Activated T-cell treated with anti-CD3 and anti-CD28 coated beads for 4 hours (primary cell): ENCODE measurements at regions not wholly inside any gene's neighbourhood (a gene's known extent, or its start where the extent isn't known, plus 50 kb on each side); places are given as distances from the start of the nearest gene placed in this dataset.

Experiments used
- DNase-seq: peaks from one replicate; pipeline ENCODE4 v3.0.0-alpha.2; 2020

GRCh38 chr17:79162012-79162963, 87.7 kb downstream of the ENGASE start:
- no peak for DNase-seq

DNA sequence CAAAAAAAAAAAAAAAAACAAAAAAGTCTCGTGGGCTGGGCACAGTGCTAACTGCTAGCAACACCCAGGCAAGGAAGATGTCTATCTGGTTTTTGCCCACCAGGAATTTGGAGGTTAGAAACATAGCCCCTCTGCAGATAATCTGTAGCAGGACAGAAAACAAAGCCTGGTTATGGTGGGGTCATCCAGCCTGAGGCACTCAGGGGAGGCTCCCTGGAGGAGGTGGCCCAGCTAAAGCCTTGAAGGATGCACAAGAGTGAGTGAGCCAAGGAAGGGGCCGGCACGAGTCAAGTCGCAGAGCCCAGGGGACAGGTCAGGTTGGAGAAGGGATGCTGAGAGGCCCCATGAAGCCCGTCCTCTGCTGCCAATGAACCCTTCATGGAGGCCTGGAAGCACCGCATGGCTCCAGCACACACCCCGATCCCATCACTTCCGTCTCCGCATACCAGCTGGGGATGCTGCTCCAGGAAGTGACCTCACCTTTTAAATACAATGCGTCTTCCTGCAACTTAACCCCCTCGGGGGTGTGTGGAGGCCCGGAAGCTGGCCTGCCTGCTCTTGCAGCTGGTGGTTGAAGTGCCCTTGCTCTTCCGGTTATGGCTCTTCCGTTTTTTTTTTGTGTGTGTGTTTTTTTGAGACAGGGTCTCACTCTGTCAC, 86.5 kb downstream of the ENGASE start:
- DNase-seq: no peak

- DNase-seq: no peak
Measured at GRCh38 chr17:79159926-79160325, 85.3 kb downstream of the ENGASE start.

- no peak for DNase-seq
Measured at GRCh38 chr17:79159471-79159870, 84.8 kb downstream of the ENGASE start.

- no peak for DNase-seq
Measured at GRCh38 chr17:79156463-79157095, 82.0 kb downstream of the ENGASE start.

GRCh38 chr17:79155701-79156100, 81.1 kb downstream of the ENGASE start:
- no peak for DNase-seq

DNA sequence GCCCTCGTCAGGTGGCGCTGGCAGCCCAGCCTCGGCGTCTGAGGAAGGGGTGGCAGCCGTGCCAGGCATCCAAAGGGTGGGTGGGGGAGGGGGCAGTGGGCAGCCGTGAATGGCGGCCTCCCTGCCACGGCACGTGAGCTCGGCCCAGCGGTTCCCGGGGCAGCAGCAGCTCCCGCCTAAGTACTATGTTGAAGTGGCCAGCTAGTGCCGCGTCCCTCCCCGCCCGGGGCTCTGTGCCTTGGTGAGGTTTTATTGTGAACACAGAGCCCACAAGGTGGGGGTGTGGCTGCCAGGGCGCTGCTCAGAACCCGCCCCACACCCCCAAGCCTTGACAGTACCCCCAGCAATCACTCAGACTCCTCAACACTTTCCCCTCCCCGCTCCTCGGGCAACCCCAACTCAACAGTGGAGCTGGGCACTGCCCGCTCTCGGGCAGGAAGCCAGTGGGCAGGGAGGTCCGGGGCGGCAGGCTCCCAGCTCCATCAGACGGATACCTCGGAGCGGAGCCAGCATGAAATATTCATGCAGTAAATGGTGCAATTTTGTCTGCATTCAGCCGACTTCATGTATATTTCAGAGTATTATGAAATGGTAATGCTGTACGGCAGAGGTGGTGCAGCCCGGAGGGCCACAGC, 80.4 kb downstream of the ENGASE start:
- DNase-seq: no peak

DNA sequence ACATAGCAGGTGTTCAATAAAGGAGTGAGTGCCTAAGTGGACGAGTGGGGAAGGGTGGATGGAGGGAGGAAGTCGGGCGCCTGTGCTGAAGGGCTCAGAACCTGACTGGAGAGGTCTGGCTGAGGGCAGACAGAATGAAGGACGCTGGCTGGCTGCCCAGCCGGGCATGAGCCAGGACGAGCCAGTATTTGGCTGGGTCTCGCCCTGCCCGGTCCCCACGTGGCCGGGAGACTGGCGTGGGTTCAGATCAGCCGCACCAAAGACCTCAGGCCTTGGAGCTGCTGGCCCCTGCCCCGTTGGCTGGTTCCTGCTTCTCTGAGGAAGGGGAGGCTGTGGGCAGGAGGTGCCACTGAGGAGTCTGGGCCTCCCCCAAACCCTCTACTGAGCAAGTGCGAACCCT, 79.8 kb downstream of the ENGASE start:
- DNase-seq: no peak

DNA sequence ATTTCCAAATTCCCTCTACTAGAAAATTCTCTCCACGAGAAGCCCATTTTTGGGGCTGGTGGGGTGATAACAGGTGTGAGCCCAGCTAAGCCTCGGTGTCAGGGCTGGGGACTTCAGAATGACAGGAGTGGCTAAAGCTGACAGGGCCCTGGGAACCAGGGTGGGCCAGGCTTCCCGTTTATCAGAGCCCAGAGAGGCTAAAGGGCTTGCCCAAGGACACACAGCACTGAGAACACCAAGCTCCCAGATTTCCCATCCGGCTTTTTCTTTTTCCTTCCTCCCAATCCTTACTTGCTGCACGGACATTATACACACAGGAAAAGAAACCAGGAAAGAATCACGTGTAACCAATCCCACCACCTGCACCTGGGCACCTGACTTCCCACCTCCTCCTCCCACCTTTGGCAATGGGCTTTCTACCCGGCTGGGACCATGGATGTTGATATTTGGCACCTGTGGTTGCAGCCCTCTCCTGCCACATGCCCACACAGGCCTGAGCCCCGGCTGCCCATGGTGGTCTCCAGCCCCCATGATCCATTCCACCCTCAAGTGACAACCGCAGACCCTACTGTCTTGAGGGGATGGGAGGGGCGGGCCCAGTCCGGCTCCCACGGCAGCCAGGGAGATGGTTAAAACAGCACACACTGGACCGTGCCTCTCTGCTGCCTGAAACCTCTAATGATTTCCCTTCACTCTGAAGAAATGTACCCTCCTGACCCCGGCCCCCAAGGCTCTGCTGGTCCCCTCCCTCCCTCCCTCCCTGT, 78.9 kb downstream of the ENGASE start:
- no peak for DNase-seq

GRCh38 chr17:79152636-79153035, 78.0 kb downstream of the ENGASE start:
- DNase-seq: no peak

- no peak for DNase-seq
Measured at GRCh38 chr17:79152110-79152509, 77.5 kb downstream of the ENGASE start.

- DNase-seq: no peak
Measured at GRCh38 chr17:79150799-79151198, 76.2 kb downstream of the ENGASE start.

DNA sequence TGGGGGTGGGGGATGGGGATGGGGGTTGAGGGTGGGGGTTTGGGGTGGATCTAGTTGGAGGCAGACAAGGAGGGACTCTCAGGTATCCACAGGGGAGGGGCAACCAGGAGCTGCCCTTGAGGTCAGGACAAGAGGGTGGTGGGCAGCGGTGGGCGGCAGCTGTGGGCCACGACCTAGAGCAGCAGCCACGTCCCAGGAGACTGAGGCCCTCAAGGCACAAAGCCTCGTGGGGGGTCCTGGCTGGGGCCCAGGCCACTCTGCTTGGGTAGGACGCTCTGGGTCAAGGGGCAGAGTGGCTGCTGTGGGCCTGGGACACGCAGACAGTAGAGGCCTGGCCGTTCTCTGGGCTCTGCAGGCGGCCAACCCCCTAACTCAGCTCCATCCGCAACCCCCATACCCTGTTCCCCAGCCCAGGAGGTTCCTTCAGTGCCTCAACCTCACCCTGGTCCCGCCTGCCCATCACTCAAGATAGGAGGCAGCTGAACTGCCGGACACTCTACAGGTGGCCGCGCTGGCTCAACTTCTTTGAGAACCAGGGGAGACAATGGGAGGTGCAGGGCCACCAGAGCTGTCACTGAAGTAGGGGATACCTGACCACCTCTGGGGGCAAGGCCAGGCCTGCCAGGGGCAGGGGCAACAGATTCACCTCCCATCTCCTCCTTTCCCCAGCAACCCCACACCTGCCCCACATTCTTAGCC, 75.6 kb downstream of the ENGASE start:
- no peak for DNase-seq

GRCh38 chr17:79148584-79148983, 74.0 kb downstream of the ENGASE start:
- no peak for DNase-seq

GRCh38 chr17:79147746-79148506, 73.3 kb downstream of the ENGASE start:
- DNase-seq: no peak

GRCh38 chr17:79146562-79146961, 71.9 kb downstream of the ENGASE start:
- DNase-seq: no peak

GRCh38 chr17:79145548-79145947, 70.9 kb downstream of the ENGASE start:
- DNase-seq: no peak

DNA sequence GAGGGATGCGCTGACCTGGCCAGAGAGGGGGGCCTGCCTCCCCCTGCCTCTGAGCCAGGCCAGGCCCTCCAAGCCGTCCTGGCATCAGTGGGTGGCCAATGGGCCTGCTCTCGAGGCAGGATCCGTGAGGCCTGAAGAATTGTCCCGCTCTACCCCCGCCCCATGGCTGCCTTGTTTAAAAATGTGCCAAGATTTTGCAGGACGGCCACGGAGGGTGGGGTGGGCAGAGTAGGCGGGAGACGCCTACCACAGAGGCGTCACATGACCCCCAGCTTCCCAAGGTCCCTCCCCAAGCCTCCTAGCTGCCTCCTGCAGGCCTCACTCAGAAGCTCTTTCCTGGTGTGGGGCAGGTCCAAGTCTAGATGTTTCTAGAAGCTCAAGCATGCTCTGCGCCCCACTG, 69.5 kb downstream of the ENGASE start:
- no peak for DNase-seq

DNA sequence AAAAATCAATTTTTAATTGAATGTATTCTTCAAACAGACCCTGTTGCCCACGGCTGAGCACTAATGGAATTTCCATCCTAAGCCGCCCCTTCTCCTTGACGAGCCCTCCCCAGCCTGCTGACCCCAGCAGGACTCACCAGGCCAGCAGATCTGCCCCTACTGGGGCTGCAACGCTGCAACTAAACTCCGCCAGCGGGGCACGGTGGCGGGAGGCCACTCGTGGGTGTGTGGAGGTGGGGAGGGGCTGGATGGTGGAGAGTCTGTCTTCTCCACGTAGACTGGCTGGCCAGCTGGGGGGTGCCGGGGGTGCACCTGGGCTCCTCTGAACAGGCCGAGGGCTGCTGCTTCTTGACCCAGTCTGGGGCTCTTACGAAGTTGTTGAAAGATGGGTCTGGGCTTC, 67.8 kb downstream of the ENGASE start:
- DNase-seq: no peak

DNA sequence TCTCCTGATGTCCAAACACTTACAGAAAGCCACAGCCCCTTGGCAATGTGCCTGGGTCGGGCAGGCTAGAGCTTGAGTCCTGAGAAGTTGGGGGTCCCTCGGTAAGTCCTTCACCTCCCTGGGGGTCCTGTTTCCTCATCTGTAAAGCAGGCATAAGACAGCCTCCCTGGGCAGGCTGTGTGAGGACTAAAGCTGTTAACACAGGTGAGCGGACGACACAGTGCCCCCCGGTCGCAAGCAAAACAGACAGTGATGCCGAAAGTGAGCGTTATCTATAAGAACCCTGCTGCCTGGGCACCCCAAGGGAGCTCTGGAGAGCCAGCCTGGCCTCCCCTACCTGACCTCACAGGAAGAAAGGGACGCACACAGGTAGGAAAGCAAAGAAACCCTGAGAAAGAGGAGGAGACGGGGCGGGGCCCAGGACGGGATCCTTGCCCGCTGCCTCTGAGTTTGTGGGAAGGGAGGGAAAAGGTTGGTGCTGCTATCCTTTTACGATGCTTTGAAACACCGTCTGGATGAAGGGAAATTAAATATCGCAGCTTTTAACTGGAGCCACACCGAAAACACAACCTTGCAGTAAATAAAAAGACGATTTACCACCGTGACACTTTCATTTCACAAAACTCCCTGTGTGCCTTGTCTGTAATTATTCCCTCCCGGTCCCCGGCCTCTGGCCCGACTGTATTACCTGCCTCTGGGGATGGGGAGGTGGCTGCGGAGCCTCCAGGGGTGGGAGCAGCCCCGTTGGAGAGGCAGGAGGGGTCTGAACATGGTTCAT, 67.1 kb downstream of the ENGASE start:
- no peak for DNase-seq
